Large intestine (tissue), 3 donors: ENCODE measurements at regions not wholly inside any gene's neighbourhood (a gene's known extent, or its start where the extent isn't known, plus 50 kb on each side); places are given as distances from the start of the nearest gene placed in this dataset.

Experiments used
- DNase-seq, 2 donors: peaks; one replicate each; pipeline versions ENCODE4 v3.0.0 to v3.0.0-alpha.2; 2013
- H3K27ac ChIP-seq: one replicate; pipeline ENCODE4 v1.5.1; 2013; ENCODE audit warnings: low read length
- H3K27me3 ChIP-seq: 2 replicates; pipeline ENCODE4 v1.6.1; 2013; ENCODE audit warnings: low read length; ENCODE audit not compliant: control insufficient read depth, insufficient read depth
- H3K36me3 ChIP-seq: 2 replicates; pipeline ENCODE4 v1.6.1; 2013; ENCODE audit warnings: low read length; ENCODE audit not compliant: control insufficient read depth, insufficient read depth
- H3K4me1 ChIP-seq: one replicate; pipeline ENCODE4 v1.6.1; 2013; ENCODE audit warnings: low read length; ENCODE audit not compliant: control insufficient read depth, insufficient read depth
- H3K4me3 ChIP-seq: one replicate; pipeline ENCODE4 v1.5.1; 2013; ENCODE audit warnings: low read length
- H3K9me3 ChIP-seq: one replicate; pipeline ENCODE4 v1.6.1; 2013; ENCODE audit warnings: mild to moderate bottlenecking, low read depth, low read length, moderate library complexity; ENCODE audit not compliant: control insufficient read depth
- WGBS: methylation state at CpG from one replicate; pipeline ENCODE4 v1.1.5; 2013; ENCODE audit warnings: low lambda C conversion rate; ENCODE audit not compliant: insufficient coverage; 5-methylcytosine and 5-hydroxymethylcytosine counted together

- no CpG with 5 or more reads among the region's 3 CpGs for WGBS
- Histone ChIP-seq H3K27ac (no peak overlapping the region), H3K36me3 (no peaks in the 10 kb centered on the region), H3K9me3 (no peaks in the 10 kb centered on the region), H3K4me3 (no peak overlapping the region), H3K27me3 (no peaks in the 10 kb centered on the region), H3K4me1 (no peaks in the 10 kb centered on the region)
- DNase-seq = no peak
These were observed 156.8 kb downstream of the CYP26B1 start for GRCh38 chr2:71990826-71991225.

- no peaks in the 10 kb centered on the region for H3K9me3 ChIP-seq
- no peak overlapping the region for H3K4me3 ChIP-seq
- H3K36me3 ChIP-seq = no peaks in the 10 kb centered on the region
- WGBS = no CpG with 5 or more reads among the region's 6 CpGs
- no peaks in the 10 kb centered on the region for H3K27me3 ChIP-seq
- DNase-seq = no peak
- no peak overlapping the region for H3K27ac ChIP-seq
- H3K4me1 ChIP-seq = no peaks in the 10 kb centered on the region
These were observed 157.5 kb downstream of the CYP26B1 start for GRCh38 chr2:71990122-71990521.

GRCh38 chr2:71989671-71990070 lies 158.0 kb downstream of the CYP26B1 start:
- DNase-seq = no peak
- no peaks in the 10 kb centered on the region for H3K9me3 ChIP-seq
- 80% methylated on average over 1 of the region's 5 CpGs for WGBS
- H3K27ac ChIP-seq = no peak overlapping the region
- H3K36me3 ChIP-seq = no peaks in the 10 kb centered on the region
- H3K27me3 ChIP-seq = no peaks in the 10 kb centered on the region
- H3K4me3 ChIP-seq = no peak overlapping the region
- H3K4me1 ChIP-seq = no peaks in the 10 kb centered on the region

- H3K36me3 ChIP-seq = no peaks in the 10 kb centered on the region
- no peak for DNase-seq
- no peaks in the 10 kb centered on the region for H3K9me3 ChIP-seq
- no peaks in the 10 kb centered on the region for H3K27me3 ChIP-seq
- H3K4me1 ChIP-seq = no peaks in the 10 kb centered on the region
- H3K4me3 ChIP-seq = no peak overlapping the region
- whole genome bisulfite sequencing = no CpG with 5 or more reads among the region's 2 CpGs
- no peak overlapping the region for H3K27ac ChIP-seq
These were observed 159.5 kb downstream of the CYP26B1 start for GRCh38 chr2:71988170-71988569.

GRCh38 chr2:71976685-71977084 lies 171.0 kb downstream of the CYP26B1 start:
- Histone ChIP-seq H3K27ac (no peak overlapping the region), H3K27me3 (peaks cover 12% of the 10 kb centered on the region), H3K4me1 (no peaks in the 10 kb centered on the region), H3K36me3 (no peaks in the 10 kb centered on the region), H3K4me3 (no peak overlapping the region), H3K9me3 (peaks cover 3% of the 10 kb centered on the region)
- no peak for DNase-seq
- WGBS = no CpG with 5 or more reads among the region's 1 CpG

- Histone ChIP-seq H3K27ac (no peak overlapping the region), H3K4me3 (no peak overlapping the region), H3K27me3 (peaks cover 12% of the 10 kb centered on the region), H3K36me3 (no peaks in the 10 kb centered on the region), H3K4me1 (no peaks in the 10 kb centered on the region), H3K9me3 (peaks cover 3% of the 10 kb centered on the region)
- no peak for DNase-seq
These were observed 172.8 kb downstream of the CYP26B1 start for GRCh38 chr2:71974846-71975245.

- Histone ChIP-seq H3K9me3 (no peaks in the 10 kb centered on the region), H3K27ac (no peak overlapping the region), H3K27me3 (peaks cover 12% of the 10 kb centered on the region), H3K4me3 (no peak overlapping the region), H3K4me1 (no peaks in the 10 kb centered on the region), H3K36me3 (no peaks in the 10 kb centered on the region)
- no CpG with 5 or more reads among the region's 4 CpGs for whole genome bisulfite sequencing
- no peak for DNase-seq
These were observed 176.2 kb downstream of the CYP26B1 start for GRCh38 chr2:71971493-71971892.

- no CpG with 5 or more reads among the region's 1 CpG for WGBS
- no peak overlapping the region for H3K27ac ChIP-seq
- H3K27me3 ChIP-seq = no peaks in the 10 kb centered on the region
- H3K4me1 ChIP-seq = no peaks in the 10 kb centered on the region
- H3K4me3 ChIP-seq = no peak overlapping the region
- H3K36me3 ChIP-seq = no peaks in the 10 kb centered on the region
- H3K9me3 ChIP-seq = no peaks in the 10 kb centered on the region
- no peak for DNase-seq
These were observed 182.1 kb downstream of the CYP26B1 start for GRCh38 chr2:71965530-71965929.

GRCh38 chr2:71962911-71963694 lies 184.6 kb downstream of the CYP26B1 start:
- 56% methylated on average over 3 of the region's 10 CpGs for WGBS
- Histone ChIP-seq H3K4me3 (no peak overlapping the region), H3K36me3 (no peaks in the 10 kb centered on the region), H3K27ac (no peak overlapping the region), H3K9me3 (peaks cover 8% of the 10 kb centered on the region), H3K4me1 (no peaks in the 10 kb centered on the region), H3K27me3 (no peaks in the 10 kb centered on the region)
- DNase-seq = no peak

GRCh38 chr2:71962350-71962749 lies 185.3 kb downstream of the CYP26B1 start:
- no peaks in the 10 kb centered on the region for H3K27me3 ChIP-seq
- no CpG with 5 or more reads among the region's 3 CpGs for WGBS
- H3K36me3 ChIP-seq = no peaks in the 10 kb centered on the region
- no peak overlapping the region for H3K4me3 ChIP-seq
- no peak for DNase-seq
- H3K9me3 ChIP-seq = peaks cover 8% of the 10 kb centered on the region
- H3K4me1 ChIP-seq = no peaks in the 10 kb centered on the region
- no peak overlapping the region for H3K27ac ChIP-seq
